HG03521 (cell line): ENCODE measurements at regions not wholly inside any gene's neighbourhood (a gene's known extent, or its start where the extent isn't known, plus 50 kb on each side); places are given as distances from the start of the nearest gene placed in this dataset.

Source experiments
- ATAC-seq: cut with Tn5 transposase; IDR thresholded peaks from one replicate; pipeline ENCODE4 v1.9.1; 2021; ENCODE audit warnings: mild to moderate bottlenecking, moderate library complexity; ENCODE audit not compliant: unreplicated experiment

DNA sequence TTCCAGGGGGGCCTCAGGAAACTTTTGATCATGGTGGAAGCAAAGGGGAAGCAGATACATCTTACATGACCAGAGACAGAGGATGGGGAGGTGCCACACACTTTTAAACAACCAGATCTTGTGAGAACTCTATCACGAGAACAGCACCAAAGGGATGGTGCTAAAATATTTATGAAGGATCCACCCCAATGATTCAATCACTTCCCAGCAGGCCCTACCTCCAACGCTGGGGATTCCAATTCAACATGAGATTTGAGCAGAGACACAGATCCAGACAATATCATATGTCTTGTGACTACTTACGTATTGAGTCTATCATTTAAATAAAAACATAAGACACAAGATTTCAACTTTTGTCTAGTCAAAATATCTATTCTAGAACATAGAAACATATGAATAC, 351.9 kb downstream of the EPM2A start:
- no peak for ATAC-seq

DNA sequence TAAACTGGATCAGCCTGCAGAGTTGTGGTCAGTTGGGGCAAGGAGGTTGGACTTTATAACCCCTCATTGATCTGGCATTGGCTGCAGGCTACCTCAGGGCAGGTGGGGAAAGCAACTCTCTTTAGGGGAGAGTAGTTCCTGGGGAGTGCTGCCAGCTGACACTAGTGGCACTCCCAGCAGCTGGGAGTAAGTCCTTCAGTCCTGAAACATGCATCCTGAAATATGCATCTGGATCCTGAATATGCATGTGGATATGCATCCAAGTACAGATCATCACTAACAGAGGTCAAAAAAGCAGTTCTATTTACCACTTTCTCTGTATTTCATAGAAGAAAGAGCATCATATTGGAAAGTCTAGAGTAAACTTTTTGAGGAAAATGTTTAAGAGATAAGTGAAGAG, 350.8 kb downstream of the EPM2A start:
- ATAC-seq: no peak

DNA sequence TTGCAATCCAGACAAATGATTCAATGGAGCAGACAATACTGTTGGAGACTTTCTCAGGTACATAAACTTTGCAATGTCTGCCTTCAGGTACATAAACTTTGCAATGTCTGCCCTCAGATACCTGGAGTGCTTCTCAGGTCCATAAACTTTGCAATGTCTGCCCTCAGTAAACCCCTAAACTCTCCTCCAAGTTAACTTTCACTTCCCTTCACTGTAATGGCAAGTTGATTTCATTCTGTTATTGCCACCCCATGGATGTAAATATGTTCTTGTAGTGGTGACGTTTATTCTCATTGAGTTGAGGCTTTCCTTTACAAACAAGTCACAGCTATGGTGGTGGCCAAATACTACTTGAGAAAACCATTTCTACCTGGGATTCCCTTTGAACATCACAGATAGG, 338.8 kb downstream of the EPM2A start:
- ATAC-seq: no peak

GRCh38 chr6:145400508-145400907, 334.8 kb downstream of the EPM2A start:
- no peak for ATAC-seq

DNA sequence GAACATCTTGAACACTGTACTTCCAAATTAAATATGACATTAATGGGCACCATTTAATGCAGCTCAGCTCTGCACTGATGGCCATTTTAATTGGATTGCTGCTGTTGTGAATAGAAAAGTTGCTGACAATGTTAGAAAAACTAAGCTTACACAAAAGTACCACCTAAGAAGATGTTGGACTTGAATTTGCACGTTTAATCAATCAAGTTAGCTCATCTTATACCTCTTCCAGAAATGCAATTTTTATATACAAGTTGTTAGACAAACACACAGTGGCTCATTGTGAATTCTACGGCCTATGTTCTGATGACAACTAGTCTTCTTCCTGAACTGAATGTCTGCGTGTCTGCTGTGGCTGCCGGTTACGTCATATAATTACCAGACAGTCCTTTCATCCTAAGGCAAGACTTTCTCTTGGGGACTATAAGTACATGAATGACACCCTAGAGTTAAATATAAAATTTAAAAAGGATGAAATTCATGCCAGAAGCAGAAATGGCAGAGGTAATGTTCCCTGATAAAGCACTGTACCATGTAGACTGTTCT, 330.2 kb downstream of the EPM2A start:
- no peak for ATAC-seq

DNA sequence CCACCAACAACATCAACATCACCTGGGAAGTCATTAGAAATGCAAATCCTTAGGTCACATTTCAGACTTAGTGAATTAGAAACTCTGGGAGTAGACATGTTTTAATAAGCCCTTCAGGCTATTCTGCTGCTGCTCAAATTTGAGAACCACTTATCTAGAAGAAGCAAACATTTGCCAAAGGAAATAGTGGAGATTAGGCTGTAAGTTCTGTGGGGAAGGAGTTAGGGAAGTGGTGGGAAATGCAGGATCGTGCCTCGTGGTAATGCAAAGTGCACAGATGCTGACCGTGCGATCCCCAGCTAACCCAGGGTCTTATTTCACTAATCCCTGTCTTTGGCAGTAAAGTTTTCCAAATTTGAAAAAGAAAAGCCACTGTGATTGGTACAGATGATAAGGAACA, 328.5 kb downstream of the EPM2A start:
- ATAC-seq: no peak

DNA sequence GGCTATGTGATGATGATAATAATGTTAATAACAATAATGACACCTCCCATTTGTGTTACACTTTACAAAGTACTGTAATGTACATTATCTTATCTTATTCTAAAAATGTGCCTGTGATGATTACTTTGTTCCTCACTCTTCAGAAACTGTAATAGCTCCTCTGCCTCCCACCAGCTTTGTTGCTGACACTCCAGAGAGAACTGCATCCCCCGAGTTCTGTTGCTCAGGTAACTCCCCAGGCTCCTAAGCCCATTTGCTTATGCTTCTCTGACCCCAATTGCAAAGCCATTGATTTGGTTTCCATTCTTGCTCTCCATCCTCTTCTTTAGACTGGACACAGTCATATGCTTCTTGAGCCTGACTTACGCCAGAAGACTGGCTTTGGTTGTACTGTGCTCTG, 319.7 kb downstream of the EPM2A start:
- no peak for ATAC-seq

DNA sequence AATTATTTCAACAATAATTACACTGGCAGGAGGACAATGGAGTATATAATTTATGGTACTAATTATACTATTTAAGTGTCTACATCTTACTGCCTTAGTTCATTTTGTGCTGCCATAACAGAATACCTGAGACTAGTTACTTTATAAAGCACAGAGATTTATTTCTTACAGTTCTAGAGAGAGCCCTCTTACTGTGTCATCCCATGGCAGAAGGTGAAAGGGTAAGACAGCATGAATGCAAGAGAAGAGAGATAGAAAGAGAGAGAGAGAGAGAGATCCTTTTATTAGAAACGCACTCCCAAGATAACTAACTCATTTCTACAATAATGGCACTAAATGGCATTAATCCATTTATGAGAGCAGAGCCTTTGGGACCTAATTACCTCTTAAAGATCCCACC, 314.7 kb downstream of the EPM2A start:
- no peak for ATAC-seq

DNA sequence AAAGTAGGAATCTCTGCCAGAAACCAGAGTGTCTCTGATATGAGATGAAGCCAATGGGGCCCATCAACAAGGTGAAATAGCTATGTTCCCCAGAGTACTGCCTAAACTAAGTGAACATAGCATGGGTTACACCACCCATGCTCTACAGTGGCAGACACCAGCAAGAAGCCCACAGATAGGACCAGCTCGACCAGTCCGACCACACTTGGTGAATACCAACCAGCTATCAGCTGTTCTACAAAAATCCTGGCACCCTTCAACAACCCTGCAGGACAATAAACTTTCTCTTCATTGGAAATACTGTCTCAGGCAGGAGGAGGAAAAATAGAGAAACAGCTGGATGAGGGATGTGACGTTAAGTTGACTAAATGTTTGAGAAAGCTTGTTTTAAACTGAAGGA, 311.4 kb downstream of the EPM2A start:
- no peak for ATAC-seq

GRCh38 chr6:145427232-145427631, 308.1 kb downstream of the EPM2A start:
- no peak for ATAC-seq

DNA sequence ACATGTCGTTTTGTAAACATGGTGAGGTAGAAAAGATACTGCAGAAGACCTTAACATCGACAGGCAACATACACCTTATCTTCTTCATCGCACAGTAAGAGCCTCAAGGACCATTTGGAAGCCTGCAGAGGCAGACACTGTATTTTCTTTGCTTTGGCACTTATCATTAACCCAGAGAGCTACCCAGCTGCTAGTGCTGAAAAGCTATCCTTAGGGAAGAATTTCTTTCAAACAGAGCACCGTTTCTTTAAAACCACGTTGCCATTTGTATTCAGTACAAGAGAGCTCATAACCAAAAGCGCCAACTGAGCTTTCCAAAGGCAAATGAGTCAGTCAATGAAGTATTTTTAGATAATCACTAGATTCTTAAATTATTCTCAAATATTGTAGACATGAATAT, 306.6 kb downstream of the EPM2A start:
- ATAC-seq: no peak

- ATAC-seq: no peak
Observed at GRCh38 chr6:145442110-145442509, 293.2 kb downstream of the EPM2A start.

GRCh38 chr6:145445674-145446073, 289.6 kb downstream of the EPM2A start:
- ATAC-seq: no peak

GRCh38 chr6:145451029-145451428, 284.3 kb downstream of the EPM2A start:
- ATAC-seq: no peak

- ATAC-seq: no peak
Observed at GRCh38 chr6:145453376-145453775, 281.9 kb downstream of the EPM2A start.

DNA sequence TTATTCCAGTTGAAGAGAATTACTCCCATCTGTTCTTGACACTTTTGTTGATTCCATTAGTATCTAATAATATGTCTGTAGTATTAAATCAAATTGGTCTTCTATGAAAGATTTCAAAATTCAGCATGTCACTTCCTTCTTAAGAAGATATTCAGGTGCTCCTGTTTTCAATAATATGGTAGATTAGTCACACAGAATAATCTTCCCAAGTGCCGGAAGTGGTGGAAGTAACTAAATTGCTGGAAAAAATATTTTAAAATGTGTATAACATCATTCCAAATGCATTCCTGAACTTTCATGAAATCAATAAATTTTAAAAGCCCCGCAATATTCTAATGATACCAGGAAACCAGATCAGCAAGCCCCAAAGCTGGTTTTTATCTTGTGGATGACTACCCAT, 281.3 kb downstream of the EPM2A start:
- ATAC-seq: no peak

DNA sequence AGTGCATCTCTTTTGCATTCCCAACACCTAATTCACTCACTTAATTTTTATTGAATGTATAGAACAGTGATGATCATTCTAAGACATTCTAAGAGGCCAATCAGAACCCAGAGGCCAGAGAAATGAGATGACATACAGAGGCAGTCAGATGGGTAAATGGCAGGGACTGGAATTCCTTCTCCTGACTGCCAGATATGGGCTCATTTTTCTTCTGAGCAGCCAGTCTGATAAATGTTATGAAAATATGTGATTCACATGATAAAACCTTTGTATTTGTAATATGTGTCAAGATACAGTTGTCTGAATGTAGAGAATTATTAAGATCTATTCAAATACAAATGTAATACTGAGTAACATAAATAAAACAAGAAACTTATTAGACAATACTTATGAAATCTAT, 277.8 kb downstream of the EPM2A start:
- no peak for ATAC-seq

DNA sequence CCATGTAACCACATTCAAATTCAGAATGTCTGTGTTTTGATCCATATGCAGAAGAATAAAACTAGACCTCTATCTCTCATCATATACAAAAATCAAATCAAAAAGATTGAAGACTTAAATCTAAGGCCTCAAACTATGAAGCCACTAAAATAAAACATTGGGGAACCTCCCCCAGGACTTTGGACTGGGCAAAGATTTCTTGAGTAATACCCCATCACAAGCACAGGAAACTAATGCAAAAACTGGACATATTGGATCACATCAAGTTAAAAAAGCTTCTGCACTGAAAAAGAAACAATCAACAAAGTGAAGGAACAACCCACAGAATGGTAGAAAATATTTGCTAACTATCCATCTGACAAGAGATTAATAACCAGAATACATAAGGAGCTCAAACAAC, 266.8 kb downstream of the EPM2A start:
- ATAC-seq: no peak

DNA sequence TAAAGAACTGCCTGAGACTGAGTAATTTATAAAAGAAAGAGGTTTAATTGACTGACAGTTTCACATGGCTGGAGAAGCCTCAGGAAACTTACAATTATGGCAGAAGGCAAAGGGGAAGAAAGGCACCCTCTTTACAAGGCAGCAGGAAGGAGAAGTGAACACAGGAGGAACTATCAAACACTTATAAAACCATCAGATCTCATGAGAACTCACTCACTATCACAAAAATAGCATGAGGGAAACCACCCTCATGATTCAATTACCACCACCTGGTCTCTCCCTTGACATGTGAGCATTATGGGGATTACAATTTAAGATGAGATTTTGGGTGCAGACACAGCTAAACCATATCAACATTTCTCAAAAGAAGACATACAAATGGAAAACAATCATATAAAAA, 266.3 kb downstream of the EPM2A start:
- ATAC-seq: no peak

GRCh38 chr6:145475794-145476396, 259.4 kb downstream of the EPM2A start:
- ATAC-seq: no peak

DNA sequence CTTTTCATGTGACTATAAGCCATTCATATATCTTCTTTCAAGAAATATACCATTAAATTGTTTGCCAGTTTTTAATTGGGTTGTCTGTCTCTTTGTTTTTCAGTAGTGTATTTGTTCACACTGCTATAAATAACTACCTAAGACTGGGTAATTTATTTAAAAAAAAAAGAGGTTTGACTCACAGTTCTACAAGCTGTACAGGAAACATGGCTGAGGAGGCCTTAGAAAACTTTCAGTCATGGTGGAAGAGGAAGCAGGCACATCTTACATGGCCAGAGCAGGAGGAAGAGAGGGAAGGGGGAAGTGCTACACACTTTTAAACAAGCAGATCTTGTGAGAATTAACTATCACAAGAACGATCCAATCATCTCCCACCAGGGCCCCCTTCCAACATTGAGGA, 255.3 kb downstream of the EPM2A start:
- no peak for ATAC-seq

GRCh38 chr6:145483191-145483996, 251.9 kb downstream of the EPM2A start:
- ATAC-seq: no peak
